Mesenchymal stem cell (in vitro differentiated cells and primary cell): ENCODE measurements at regions not wholly inside any gene's neighbourhood (a gene's known extent, or its start where the extent isn't known, plus 50 kb on each side); places are given as distances from the start of the nearest gene placed in this dataset.
"Not testable (repeated sequence)": the region's sequence is repeated elsewhere in the genome, so short reads cannot be mapped to it uniquely, and the experiment has no call there.

Source experiments
- DNase-seq: peaks from one replicate; pipeline ENCODE4 v3.0.0-alpha.2; 2013
- H2AFZ ChIP-seq: one replicate; pipeline ENCODE4 v1.6.1; 2013; ENCODE audit warnings: low read depth, mild to moderate bottlenecking, control low read depth, inconsistent platforms, low read length, moderate library complexity
- H2AK5ac ChIP-seq: 2 replicates; pipeline ENCODE4 v1.6.1; 2013; ENCODE audit warnings: low read length, moderate library complexity, mild to moderate bottlenecking, inconsistent platforms; ENCODE audit not compliant: severe bottlenecking
- H2BK120ac ChIP-seq: one replicate; pipeline ENCODE4 v1.6.1; 2013; ENCODE audit warnings: low read depth, mild to moderate bottlenecking, inconsistent platforms, low read length, moderate library complexity
- H2BK12ac ChIP-seq, 2 experiments: one replicate each; pipeline ENCODE4 v1.6.1; 2013; ENCODE audit warnings: inconsistent platforms in 2 of 2, low read length in 2 of 2, mild to moderate bottlenecking in 2 of 2, moderate library complexity in 2 of 2, control low read depth in 1 of 2
- H2BK15ac ChIP-seq: one replicate; pipeline ENCODE4 v1.6.1; 2013; ENCODE audit warnings: mild to moderate bottlenecking, low read depth, inconsistent platforms; ENCODE audit not compliant: poor library complexity, severe bottlenecking
- H2BK5ac ChIP-seq: 2 replicates; pipeline ENCODE4 v1.6.1; 2013; ENCODE audit warnings: low read depth, mild to moderate bottlenecking, low read length, control low read depth, inconsistent platforms; ENCODE audit not compliant: poor library complexity, severe bottlenecking
- H3K14ac ChIP-seq, 2 experiments: one replicate each; pipeline ENCODE4 v1.6.1; 2013; ENCODE audit warnings: inconsistent platforms in 2 of 2, low read length in 2 of 2, control low read depth in 1 of 2, mild to moderate bottlenecking in 1 of 2, moderate library complexity in 1 of 2
- H3K18ac ChIP-seq, 2 experiments: one replicate each; pipeline ENCODE4 v1.6.1; 2013; ENCODE audit warnings: inconsistent platforms in 2 of 2, low read length in 2 of 2, control low read depth in 1 of 2, low read depth in 1 of 2, mild to moderate bottlenecking in 1 of 2
- H3K23ac ChIP-seq, 2 experiments: one replicate each; pipeline ENCODE4 v1.6.1; 2013; ENCODE audit warnings: inconsistent platforms in 2 of 2, low read length in 2 of 2, mild to moderate bottlenecking in 2 of 2, moderate library complexity in 2 of 2, control low read depth in 1 of 2
- H3K27ac ChIP-seq: 2 replicates; pipeline ENCODE4 v1.5.1; 2013; ENCODE audit warnings: mild to moderate bottlenecking, moderate library complexity, low read length, control low read depth, inconsistent platforms; ENCODE audit not compliant: poor library complexity, severe bottlenecking
- H3K27me3 ChIP-seq, 2 experiments: 2 replicates each; pipeline versions ENCODE4 v1.6.1 to v1.7.0; 2013; ENCODE audit warnings: low read length in 2 of 2, mild to moderate bottlenecking in 2 of 2, moderate library complexity in 2 of 2, control low read depth in 1 of 2, inconsistent platforms in 1 of 2; ENCODE audit not compliant: control insufficient read depth in 1 of 2, insufficient read depth in 1 of 2
- H3K36me3 ChIP-seq, 2 experiments: 2 replicates each; pipeline versions ENCODE4 v1.6.1 to v1.7.0; 2013; ENCODE audit warnings: low read length in 2 of 2, control low read depth in 1 of 2, inconsistent platforms in 1 of 2, low read depth in 1 of 2, mild to moderate bottlenecking in 1 of 2; ENCODE audit not compliant: insufficient read depth in 2 of 2, control insufficient read depth in 1 of 2
- H3K4ac ChIP-seq, 2 experiments: one replicate each; pipeline ENCODE4 v1.6.1; 2013; ENCODE audit warnings: inconsistent platforms in 2 of 2, low read length in 2 of 2, mild to moderate bottlenecking in 2 of 2, moderate library complexity in 2 of 2, control low read depth in 1 of 2, low read depth in 1 of 2
- H3K4me1 ChIP-seq: 2 replicates; pipeline ENCODE4 v1.6.1; 2013; ENCODE audit warnings: low read depth, low read length, control low read depth; ENCODE audit not compliant: control insufficient read depth, insufficient read depth
- H3K4me2 ChIP-seq: 2 replicates; pipeline ENCODE4 v1.6.1; 2013; ENCODE audit warnings: low read length, mild to moderate bottlenecking, inconsistent platforms; ENCODE audit not compliant: poor library complexity, severe bottlenecking
- H3K4me3 ChIP-seq, 2 experiments: 2 replicates each; pipeline versions ENCODE4 v1.5.1 to v1.7.0; 2013; ENCODE audit warnings: low read length in 2 of 2, mild to moderate bottlenecking in 2 of 2, control low read depth in 1 of 2, low read depth in 1 of 2; ENCODE audit not compliant: insufficient read depth in 1 of 2
- H3K79me1 ChIP-seq: replicated peaks from 2 replicates; pipeline ENCODE4 v1.6.1; 2013; ENCODE audit warnings: mild to moderate bottlenecking, control low read depth, low read length, inconsistent platforms; ENCODE audit not compliant: poor library complexity, severe bottlenecking
- H3K9ac ChIP-seq: 2 replicates; pipeline ENCODE4 v1.7.0; 2013; ENCODE audit warnings: mild to moderate bottlenecking, low read length, moderate library complexity
- H3K9me3 ChIP-seq: 2 replicates; pipeline ENCODE4 v1.7.0; 2013; ENCODE audit warnings: mild to moderate bottlenecking, low read length; ENCODE audit not compliant: control insufficient read depth
- H4K8ac ChIP-seq: one replicate; pipeline ENCODE4 v1.6.1; 2013; ENCODE audit warnings: inconsistent platforms, mild to moderate bottlenecking, low read length, moderate library complexity
- H4K91ac ChIP-seq: one replicate; pipeline ENCODE4 v1.6.1; 2013; ENCODE audit warnings: mild to moderate bottlenecking, low read length, inconsistent platforms
- WGBS: methylation state at CpG from one replicate; pipeline ENCODE4 v1.1.7; 2013; ENCODE audit warnings: mixed read lengths; 5-methylcytosine and 5-hydroxymethylcytosine counted together

DNA sequence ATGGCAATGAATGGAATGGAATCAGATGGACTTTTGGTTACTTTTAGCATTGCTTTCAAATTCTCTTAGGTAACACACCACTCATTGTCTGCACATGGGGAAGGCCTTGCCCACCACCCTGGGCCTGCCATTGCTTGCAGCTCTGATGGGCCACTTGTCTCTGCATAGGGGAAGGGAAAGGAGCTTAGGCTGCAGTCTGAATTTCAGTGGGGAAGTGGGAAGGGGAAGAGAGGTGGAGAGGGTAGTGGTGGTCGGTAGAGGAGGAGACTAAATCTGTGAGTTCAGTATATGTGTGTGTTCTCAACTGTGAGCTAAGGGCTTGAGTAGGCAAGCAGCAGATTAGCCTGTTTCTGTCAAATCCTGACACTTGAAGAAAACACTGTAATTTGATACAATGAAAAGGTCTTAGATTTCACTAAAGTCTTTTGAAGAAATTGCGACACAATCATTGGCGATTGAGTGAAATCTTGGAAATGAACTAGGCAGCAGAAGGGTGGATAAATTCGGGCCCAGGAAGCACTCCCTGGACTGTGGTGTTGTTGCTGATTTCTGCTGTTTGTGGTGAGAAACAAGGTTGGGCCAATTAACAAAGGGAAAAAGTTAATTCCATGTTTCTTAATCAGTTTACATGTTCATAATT, 80.6 kb downstream of the OTOR start:
- no peak overlapping the region for H2AK5ac ChIP-seq
- no peak overlapping the region for H3K14ac ChIP-seq
- no peak overlapping the region for H4K8ac ChIP-seq
- peaks cover 3% of the 10 kb centered on the region for H3K9me3 ChIP-seq
- H3K36me3 ChIP-seq = no peaks in the 10 kb centered on the region
- no peaks in the 10 kb centered on the region for H3K4me1 ChIP-seq
- no peak overlapping the region for H2BK5ac ChIP-seq
- H2BK120ac ChIP-seq = no peak overlapping the region
- DNase-seq = no peak
- H3K4me3 ChIP-seq = no peak overlapping the region
- no peak overlapping the region for H2BK15ac ChIP-seq
- no peak overlapping the region for H3K18ac ChIP-seq
- H4K91ac ChIP-seq = no peak overlapping the region
- WGBS = 76% methylated on average over 4 of the region's 4 CpGs
- H3K9ac ChIP-seq = no peak overlapping the region
- H3K79me1 ChIP-seq = no peaks in the 10 kb centered on the region
- H2AFZ ChIP-seq = no peak overlapping the region
- H3K4ac ChIP-seq = no peak overlapping the region
- H3K27me3 ChIP-seq = no peaks in the 10 kb centered on the region
- H3K27ac ChIP-seq = no peak overlapping the region
- no peak overlapping the region for H3K23ac ChIP-seq
- H2BK12ac ChIP-seq = no peak overlapping the region
- H3K4me2 ChIP-seq = no peak overlapping the region

DNA sequence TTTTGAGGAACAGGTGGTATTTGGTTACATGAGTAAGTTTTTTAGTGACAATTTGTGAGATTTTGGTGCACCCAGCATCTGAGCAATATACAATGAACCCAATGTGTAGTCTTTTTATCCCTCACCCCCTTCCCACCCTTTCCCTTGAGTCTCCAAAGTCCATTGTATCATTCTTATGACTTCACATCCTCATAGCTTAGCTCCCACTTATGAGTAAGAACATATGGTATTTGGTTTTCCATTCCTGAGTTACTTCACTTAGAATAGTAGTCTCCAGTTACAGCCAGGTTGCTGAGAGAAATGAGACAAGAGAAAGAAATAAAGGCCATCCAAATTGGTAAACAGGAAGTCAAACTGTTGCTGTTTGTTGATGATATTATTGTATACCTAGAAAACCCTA, 87.5 kb downstream of the OTOR start:
- not testable (repeated sequence) for H3K4ac ChIP-seq, H3K18ac ChIP-seq, H2AK5ac ChIP-seq, H3K23ac ChIP-seq, H4K91ac ChIP-seq, H2AFZ ChIP-seq, H3K36me3 ChIP-seq, H3K79me1 ChIP-seq, H3K14ac ChIP-seq, H4K8ac ChIP-seq, H3K4me2 ChIP-seq, H2BK12ac ChIP-seq, H3K4me3 ChIP-seq, H3K4me1 ChIP-seq, H3K9me3 ChIP-seq, H2BK120ac ChIP-seq, H3K27ac ChIP-seq, H3K9ac ChIP-seq, H2BK5ac ChIP-seq, H2BK15ac ChIP-seq, H3K27me3 ChIP-seq
- peak; percentile 24 for DNase-seq

DNA sequence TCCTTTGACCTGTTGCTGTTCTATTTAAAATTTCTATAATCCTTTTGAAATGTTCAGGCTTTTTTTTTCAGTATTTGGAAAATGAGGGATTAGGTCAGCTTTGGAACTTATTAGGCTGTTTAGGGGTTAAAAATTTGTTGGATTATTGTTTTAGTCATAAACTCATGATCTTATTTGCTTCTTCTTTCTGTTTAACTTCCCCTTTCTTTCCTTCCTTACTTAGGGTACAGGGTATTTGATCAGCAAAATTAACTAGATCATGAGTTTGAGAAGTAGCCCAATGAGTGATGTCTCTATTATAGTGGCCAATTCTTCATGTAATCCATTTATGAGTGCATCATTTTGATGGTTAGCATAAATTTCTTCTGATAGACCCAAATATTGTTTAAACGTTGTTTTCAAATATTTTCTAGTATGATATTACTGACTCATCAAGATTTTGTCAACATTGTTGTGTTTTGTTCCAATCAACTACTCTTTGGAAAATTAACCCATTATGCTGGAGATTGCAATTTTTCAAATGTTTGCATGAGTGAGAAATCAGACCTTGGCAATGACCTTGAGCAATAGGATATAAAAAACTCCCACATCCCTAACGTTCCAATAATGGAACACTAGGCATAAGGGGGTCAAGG, 94.4 kb downstream of the OTOR start:
- Histone ChIP-seq H3K4me1 (no peaks in the 10 kb centered on the region), H3K14ac (no peak overlapping the region), H2BK5ac (no peak overlapping the region), H3K36me3 (no peaks in the 10 kb centered on the region), H2BK120ac (no peak overlapping the region), H3K27me3 (no peaks in the 10 kb centered on the region), H3K79me1 (no peaks in the 10 kb centered on the region), H3K18ac (no peak overlapping the region), H2BK12ac (no peak overlapping the region), H4K8ac (no peak overlapping the region), H3K4me3 (no peak overlapping the region), H2AK5ac (no peak overlapping the region), H3K9me3 (no peaks in the 10 kb centered on the region), H3K23ac (no peak overlapping the region), H3K4ac (no peak overlapping the region), H3K4me2 (no peak overlapping the region), H4K91ac (no peak overlapping the region), H3K27ac (no peak overlapping the region), H2AFZ (no peak overlapping the region), H3K9ac (no peak overlapping the region), H2BK15ac (no peak overlapping the region)
- DNase-seq = no peak
- 60% methylated on average over 1 of the region's 2 CpGs for WGBS

DNA sequence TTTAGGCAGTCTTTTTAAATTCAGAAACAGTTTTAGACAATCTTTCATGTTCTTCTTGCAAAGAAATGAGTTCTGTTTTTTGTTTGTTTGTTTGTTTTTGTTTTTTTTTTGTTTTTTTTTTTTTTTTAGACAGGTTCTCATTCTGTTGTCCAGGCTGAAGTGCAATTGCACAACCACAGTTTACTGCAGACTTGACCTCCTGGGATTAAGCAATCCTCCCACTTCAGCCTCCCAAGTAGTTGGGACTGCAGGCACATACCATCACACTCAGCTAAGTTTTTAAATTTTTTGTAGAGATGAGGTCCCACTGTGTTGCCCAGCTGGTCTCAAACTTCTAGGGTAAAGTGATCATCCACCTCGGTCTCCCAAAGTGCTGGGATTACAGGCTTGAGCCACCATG, 96.2 kb downstream of the OTOR start:
- H2BK120ac ChIP-seq = no peak overlapping the region
- 85% methylated on average over 1 of the region's 1 CpG for WGBS
- H3K23ac ChIP-seq = no peak overlapping the region
- no peak overlapping the region for H4K8ac ChIP-seq
- no peak overlapping the region for H3K4me2 ChIP-seq
- no peak overlapping the region for H3K4ac ChIP-seq
- no peak overlapping the region for H3K14ac ChIP-seq
- H4K91ac ChIP-seq = no peak overlapping the region
- H3K18ac ChIP-seq = no peak overlapping the region
- H2BK15ac ChIP-seq = no peak overlapping the region
- no peaks in the 10 kb centered on the region for H3K9me3 ChIP-seq
- H3K27ac ChIP-seq = no peak overlapping the region
- H3K27me3 ChIP-seq = no peaks in the 10 kb centered on the region
- H2BK5ac ChIP-seq = no peak overlapping the region
- H3K36me3 ChIP-seq = no peaks in the 10 kb centered on the region
- H2BK12ac ChIP-seq = no peak overlapping the region
- no peak for DNase-seq
- H3K4me3 ChIP-seq = no peak overlapping the region
- no peak overlapping the region for H3K9ac ChIP-seq
- H3K79me1 ChIP-seq = no peaks in the 10 kb centered on the region
- H2AK5ac ChIP-seq = no peak overlapping the region
- H2AFZ ChIP-seq = no peak overlapping the region
- no peaks in the 10 kb centered on the region for H3K4me1 ChIP-seq
